H1 (cell line): ENCODE measurements at regions not wholly inside any gene's neighbourhood (a gene's known extent, or its start where the extent isn't known, plus 50 kb on each side); places are given as distances from the start of the nearest gene placed in this dataset.

Experiments
- CTCF ChIA-PET: fragments of 300-600 bp; sonication (Branson Sonifier 250); formaldehyde crosslinking; loops from one replicate; lab custom pipeline; 2021; ENCODE audit not compliant: partially characterized antibody; lab: Charles Lee
- POLR2A ChIA-PET: fragments of 300-600 bp; sonication (Branson Sonifier 250); formaldehyde crosslinking; loops from one replicate; lab custom pipeline; 2021; ENCODE audit warnings: inconsistent platforms; ENCODE audit not compliant: partially characterized antibody; lab: Charles Lee
- DNase-seq, 2 experiments: peaks; one replicate each; pipeline versions ENCODE4 v3.0.0 to v3.0.0-alpha.2; 2010 to 2022; ENCODE audit warnings: low spot score in 2 of 2, low read depth in 1 of 2, mixed read lengths in 1 of 2
- FAIRE-seq: peaks from 2 replicates; lab custom pipeline; 2011; peaks lifted over from hg19 to GRCh38; lab: Jason Lieb, UNC
- H2AFZ ChIP-seq: 2 replicates; pipeline ENCODE4 v1.8.1; 2012; ENCODE audit warnings: low read length, inconsistent platforms
- H2AK5ac ChIP-seq: 2 replicates; pipeline ENCODE4 v1.6.1; 2013; ENCODE audit warnings: low read depth, low read length
- H2BK120ac ChIP-seq: replicated peaks from 2 replicates; pipeline ENCODE3; 2013; ENCODE audit warnings: low read depth, low read length, inconsistent platforms
- H2BK12ac ChIP-seq: 2 replicates; pipeline ENCODE4 v1.6.1; 2013; ENCODE audit warnings: low read depth, low read length
- H2BK15ac ChIP-seq: 2 replicates; pipeline ENCODE4 v1.6.1; 2013; ENCODE audit warnings: low read length
- H2BK20ac ChIP-seq: 2 replicates; pipeline ENCODE4 v1.6.1; 2013; ENCODE audit warnings: low read length
- H2BK5ac ChIP-seq: 2 replicates; pipeline ENCODE4 v1.6.1; 2013; ENCODE audit warnings: low read depth, low read length
- H3K14ac ChIP-seq: 2 replicates; pipeline ENCODE4 v1.6.1; 2013; ENCODE audit warnings: inconsistent platforms; ENCODE audit not compliant: insufficient read length
- H3K18ac ChIP-seq: 2 replicates; pipeline ENCODE4 v1.6.1; 2013; ENCODE audit warnings: low read length; ENCODE audit errors: extremely low read depth
- H3K23ac ChIP-seq: 2 replicates; pipeline ENCODE4 v1.6.1; 2013; ENCODE audit warnings: inconsistent platforms; ENCODE audit not compliant: insufficient read length
- H3K23me2 ChIP-seq: 2 replicates; pipeline ENCODE4 v1.6.1; 2013; ENCODE audit warnings: low read depth, low read length
- H3K27ac ChIP-seq: 2 replicates; pipeline ENCODE4 v1.6.1; 2011; ENCODE audit warnings: low read depth, low read length, inconsistent platforms
- H3K27me3 ChIP-seq, 4 experiments: replicated peaks in 1 of 4; 1 replicate in 1 of 4; 2 replicates in 3 of 4; pipeline versions ENCODE4 v1.6.1 to v1.8.1; 2011 to 2013; ENCODE audit warnings: low read length in 3 of 4, mild to moderate bottlenecking in 3 of 4, inconsistent platforms in 2 of 4, mixed read lengths in 2 of 4, moderate library complexity in 1 of 4; ENCODE audit not compliant: control insufficient read depth in 3 of 4, insufficient read depth in 3 of 4; ENCODE audit errors: extremely low read depth in 1 of 4
- H3K36me3 ChIP-seq, 4 experiments: 2 replicates each; pipeline versions ENCODE4 v1.6.1 to v1.8.1; 2011 to 2013; ENCODE audit warnings: mild to moderate bottlenecking in 4 of 4, low read length in 3 of 4, moderate library complexity in 2 of 4, control low read depth in 1 of 4, inconsistent platforms in 1 of 4; ENCODE audit not compliant: insufficient read depth in 4 of 4, control insufficient read depth in 2 of 4
- H3K4ac ChIP-seq: replicated peaks from 2 replicates; pipeline ENCODE3; 2013; ENCODE audit warnings: low read length, low read depth, mixed read lengths, inconsistent platforms; ENCODE audit not compliant: insufficient read length
- H3K4me1 ChIP-seq, 4 experiments: replicated peaks in 1 of 4; 1 replicate in 1 of 4; 2 replicates in 3 of 4; pipeline versions ENCODE4 v1.6.1 to v1.8.1; 2011 to 2013; ENCODE audit warnings: low read length in 3 of 4, inconsistent platforms in 2 of 4, mixed read lengths in 1 of 4; ENCODE audit not compliant: insufficient read depth in 4 of 4, control insufficient read depth in 3 of 4
- H3K4me2 ChIP-seq, 2 experiments: 2 replicates each; pipeline versions ENCODE4 v1.6.1 to v1.8.1; 2011 to 2013; ENCODE audit warnings: low read depth in 2 of 2, low read length in 2 of 2, control low read depth in 1 of 2, inconsistent platforms in 1 of 2, mild to moderate bottlenecking in 1 of 2; ENCODE audit not compliant: insufficient read depth in 1 of 2
- H3K4me3 ChIP-seq, 4 experiments: fragments of 200-600, 300-600 bp in 1 of 4; sonication (generic), shearing (Covaris generic), sonication (Bioruptor Twin) in 1 of 4; 2 replicates each; pipeline versions ENCODE4 v1.5.1 to v1.8.1; 2011 to 2016; ENCODE audit warnings: low read length in 4 of 4, low read depth in 3 of 4, control low read depth in 2 of 4, inconsistent platforms in 2 of 4, mild to moderate bottlenecking in 2 of 4, mixed read lengths in 1 of 4, moderate library complexity in 1 of 4; ENCODE audit not compliant: insufficient read depth in 2 of 4; ENCODE audit errors: extremely low read depth in 1 of 4
- H3K56ac ChIP-seq: replicated peaks from 2 replicates; pipeline ENCODE3; 2013; ENCODE audit warnings: low read depth, mild to moderate bottlenecking, mixed read lengths, low read length, inconsistent platforms; ENCODE audit not compliant: insufficient read length
- H3K79me1 ChIP-seq: 2 replicates; pipeline ENCODE4 v1.6.1; 2013; ENCODE audit warnings: low read depth, low read length, control low read depth
- H3K79me2 ChIP-seq, 2 experiments: 2 replicates each; pipeline versions ENCODE4 v1.6.1 to v1.8.1; 2012 to 2013; ENCODE audit warnings: low read length in 2 of 2, mild to moderate bottlenecking in 2 of 2, inconsistent platforms in 1 of 2; ENCODE audit not compliant: insufficient read depth in 2 of 2, control insufficient read depth in 1 of 2
- H3K9ac ChIP-seq, 4 experiments: replicated peaks in 1 of 4; 1 replicate in 1 of 4; 2 replicates in 3 of 4; pipeline versions ENCODE4 v1.6.1 to v1.8.1; 2011 to 2013; ENCODE audit warnings: low read depth in 3 of 4, low read length in 3 of 4, control low read depth in 2 of 4, mild to moderate bottlenecking in 2 of 4, moderate library complexity in 2 of 4, inconsistent platforms in 1 of 4; ENCODE audit errors: extremely low read depth in 1 of 4
- H3K9me3 ChIP-seq, 2 experiments: 2 replicates each; pipeline versions ENCODE4 v1.6.1 to v1.8.1; 2012 to 2013; ENCODE audit warnings: mild to moderate bottlenecking in 2 of 2, moderate library complexity in 2 of 2, control low read depth in 1 of 2, inconsistent platforms in 1 of 2, low read depth in 1 of 2, low read length in 1 of 2, mixed read lengths in 1 of 2; ENCODE audit not compliant: insufficient read depth in 2 of 2
- H4K20me1 ChIP-seq, 2 experiments: replicated peaks in 1 of 2; 2 replicates each; pipeline versions ENCODE3 to v1.8.1; 2011 to 2013; ENCODE audit warnings: inconsistent platforms in 2 of 2, low read length in 2 of 2, mild to moderate bottlenecking in 1 of 2; ENCODE audit not compliant: insufficient read depth in 2 of 2, control insufficient read depth in 1 of 2
- H4K5ac ChIP-seq: 2 replicates; pipeline ENCODE4 v1.6.1; 2013; ENCODE audit warnings: low read length, low read depth, mixed read lengths, inconsistent platforms; ENCODE audit not compliant: insufficient read length
- H4K8ac ChIP-seq: 2 replicates; pipeline ENCODE4 v1.8.0; 2013; ENCODE audit warnings: mild to moderate bottlenecking, moderate library complexity, low read length, inconsistent platforms; ENCODE audit not compliant: insufficient read depth; ENCODE audit errors: extremely low read depth
- H4K91ac ChIP-seq: replicated peaks from 2 replicates; pipeline ENCODE3; 2013; ENCODE audit warnings: low read length, mixed read lengths, inconsistent platforms; ENCODE audit not compliant: insufficient read length
- BCL11A ChIP-seq, 2 experiments: IDR thresholded peaks; one replicate each; pipeline ENCODE4 v1.6.1; 2011; ENCODE audit warnings: low read depth in 2 of 2, low read length in 2 of 2, mild to moderate bottlenecking in 2 of 2
- CBX8 ChIP-seq: fragments of 300-800, 300-1000 bp; sonication (generic); IDR thresholded peaks from 2 replicates; pipeline ENCODE4 v1.7.1; 2016; ENCODE audit warnings: low read depth, low read length, borderline replicate concordance
- CHD2 ChIP-seq: IDR thresholded peaks from 2 replicates; pipeline ENCODE4 v1.6.1; 2012; ENCODE audit warnings: low read length, improper control_type of control experiment
- CTCF ChIP-seq, 3 experiments: IDR thresholded peaks; 1 replicate in 2 of 3; 2 replicates in 1 of 3; pipeline versions ENCODE4 v1.5.1 to v1.6.1; 2011; ENCODE audit warnings: low read length in 3 of 3, mild to moderate bottlenecking in 3 of 3, inconsistent platforms in 2 of 3, low read depth in 1 of 3, moderate library complexity in 1 of 3; ENCODE audit not compliant: insufficient read depth in 1 of 3; ENCODE audit errors: control extremely low read depth in 1 of 3
- PHF8 ChIP-seq: fragments of 200-600 bp; sonication (generic); conservative IDR thresholded peaks from 2 replicates; pipeline ENCODE4 v1.7.1; 2012; ENCODE audit warnings: low read depth, mild to moderate bottlenecking, inconsistent platforms, low read length, moderate library complexity
- RAD21 ChIP-seq, 2 experiments: IDR thresholded peaks in 1 of 2; conservative IDR thresholded peaks in 1 of 2; 2 replicates each; pipeline ENCODE4 v1.6.1; 2011; ENCODE audit warnings: low read depth in 2 of 2, low read length in 2 of 2, improper control_type of control experiment in 1 of 2, inconsistent platforms in 1 of 2, mild to moderate bottlenecking in 1 of 2, moderate library complexity in 1 of 2
- TEAD4 ChIP-seq: IDR thresholded peaks from 2 replicates; pipeline ENCODE4 v1.6.1; 2012; ENCODE audit warnings: low read depth, low read length, inconsistent platforms, mixed read lengths
- YY1 ChIP-seq: IDR thresholded peaks from 2 replicates; pipeline ENCODE4 v1.6.1; 2011; ENCODE audit warnings: low read depth, mild to moderate bottlenecking, low read length
- ZNF274 ChIP-seq: IDR thresholded peaks from 2 replicates; pipeline ENCODE4 v1.7.0; 2012; ENCODE audit warnings: low read length, borderline replicate concordance; ENCODE audit errors: extremely low read depth
- WGBS, 2 experiments: shearing (Covaris generic) in 1 of 2; methylation state at CpG; one replicate each; pipeline versions ENCODE4 v1.1.6 to v1.1.7; 2013 to 2015; ENCODE audit warnings: low lambda C conversion rate in 2 of 2, mixed read lengths in 2 of 2, inconsistent platforms in 1 of 2, low coverage in 1 of 2, missing lambda C conversion rate in 1 of 2; ENCODE audit not compliant: insufficient replicate concordance in 2 of 2, insufficient coverage in 1 of 2, insufficient read length in 1 of 2; ENCODE audit errors: extremely low coverage in 1 of 2, missing lambda C conversion rate in 1 of 2; 5-methylcytosine and 5-hydroxymethylcytosine counted together

GRCh38 chr2:84314901-84315330 is 144.2 kb downstream of the SUCLG1 start:
- Histone ChIP-seq H3K14ac (no peak overlapping the region), H3K9ac (no peak overlapping the region), H4K91ac (no peak overlapping the region), H3K79me2 (no peaks in the 10 kb centered on the region), H4K8ac (no peak overlapping the region), H2BK5ac (no peak overlapping the region), H3K23ac (no peak overlapping the region), H3K4me2 (peak overlapping the region in 1 of 2 experiments; percentile 4; a peak in 2 of 4 replicates), H2AFZ (peak overlapping the region; percentile 88), H3K27ac (no peak overlapping the region), H4K5ac (no peak overlapping the region), H2AK5ac (no peak overlapping the region), H3K79me1 (no peaks in the 10 kb centered on the region), H3K18ac (no peak overlapping the region), H3K4me1 (peaks cover 0 to 8% (median 6%) of the 10 kb centered on the region in 4 experiments; a peak in 5 of 7 replicates), H3K4me3 (no peak overlapping the region), H2BK15ac (no peak overlapping the region), H3K56ac (no peak overlapping the region), H2BK120ac (no peak overlapping the region), H2BK20ac (peak overlapping the region; percentile 53; the same call in 1 of the 2 replicates), H3K9me3 (no peaks in the 10 kb centered on the region), H3K27me3 (no peaks in the 10 kb centered on the region), H4K20me1 (no peaks in the 10 kb centered on the region), H3K4ac (no peak overlapping the region), H3K36me3 (no peaks in the 10 kb centered on the region), H2BK12ac (no peak overlapping the region; the same call in 1 of the 2 replicates), H3K23me2 (no peaks in the 10 kb centered on the region)
- ChIA-PET POLR2A (no interaction called here), CTCF (interaction anchor here (0.6 to 4.1 kb wide), 25 partner anchors 8 to 728 kb away, joined by 3 to 21 read pairs (median 5); no protein-coding TSS in a partner anchor)
- peak; percentile 93 for FAIRE-seq
- peak; percentile 77 for TF ChIP-seq CHD2
- no peak for TF ChIP-seq BCL11A (IDR thresholded peaks at IDR 0.05; ENCODE audit: low read depth in 2 of 2, low read length in 2 of 2)
- peak; percentile 85 to 98 (median 95) for TF ChIP-seq CTCF (IDR thresholded peaks at IDR 0.05; ENCODE audit: control extremely low read depth in 1 of 3, insufficient read depth in 1 of 3, low read depth in 1 of 3, low read length in 3 of 3)
- 0 out of 2 replicates have a peak, but pooled peaks have one; percentile 23 for TF ChIP-seq YY1
- TF ChIP-seq ZNF274, result no peak
- peak; percentile 31; the same call in 1 of the 2 replicates for TF ChIP-seq TEAD4
- peak; percentile 99 to 100 for TF ChIP-seq RAD21 (IDR thresholded peaks at IDR 0.05 in 1 of 2, conservative IDR thresholded peaks at IDR 0.05 in 1 of 2; ENCODE audit: low read depth in 2 of 2, low read length in 2 of 2)
- no peak for TF ChIP-seq CBX8
- no peak for TF ChIP-seq PHF8
- 31% methylated on average over 11 of the region's 11 CpGs; no CpG with 5 or more reads in 1 of the 2 experiments for WGBS, 2 experiments
- DNase-seq, result peak; percentile 86 to 96
